HG03442 (cell line): ENCODE measurements at regions not wholly inside any gene's neighbourhood (a gene's known extent, or its start where the extent isn't known, plus 50 kb on each side); places are given as distances from the start of the nearest gene placed in this dataset.
A peak's percentile ranks its signal among the peaks of the same experiment; 100 is the strongest.
"Not testable (repeated sequence)": the region's sequence is repeated elsewhere in the genome, so short reads cannot be mapped to it uniquely, and the experiment has no call there.

Experiments
- ATAC-seq: cut with Tn5 transposase; IDR thresholded peaks from one replicate; pipeline ENCODE4 v1.9.1; 2021; ENCODE audit warnings: mild to moderate bottlenecking, moderate library complexity; ENCODE audit not compliant: unreplicated experiment

GRCh38 chr1:165147799-165148198 is 208.7 kb downstream of the LMX1A start:
- ATAC-seq: no peak

- peak; percentile 82 for ATAC-seq
Observed at GRCh38 chr1:165144757-165145397, 211.6 kb downstream of the LMX1A start.

- ATAC-seq: no peak
Observed at GRCh38 chr1:165143437-165144065, 213.0 kb downstream of the LMX1A start.

- ATAC-seq: no peak
Observed at GRCh38 chr1:165138960-165139359, 217.6 kb downstream of the LMX1A start.

- ATAC-seq: no peak
Observed at GRCh38 chr1:165137551-165138316, 218.8 kb downstream of the LMX1A start.

- no peak for ATAC-seq
Observed at GRCh38 chr1:165134431-165134830, 222.1 kb downstream of the LMX1A start.

- peak; percentile 83 for ATAC-seq
Observed at GRCh38 chr1:165129568-165130164, 226.8 kb downstream of the LMX1A start.

GRCh38 chr1:165124772-165125171 is 231.7 kb downstream of the LMX1A start:
- ATAC-seq: no peak

GRCh38 chr1:165119086-165119485 is 237.4 kb downstream of the LMX1A start:
- ATAC-seq: no peak

- no peak for ATAC-seq
Observed at GRCh38 chr1:165117482-165117881, 239.0 kb downstream of the LMX1A start.

- no peak for ATAC-seq
Observed at GRCh38 chr1:165116732-165117131, 239.8 kb downstream of the LMX1A start.

- ATAC-seq: no peak
Observed at GRCh38 chr1:165116171-165116570, 240.3 kb downstream of the LMX1A start.

- ATAC-seq: no peak
Observed at GRCh38 chr1:165114889-165115285, 241.6 kb downstream of the LMX1A start.

- no peak for ATAC-seq
Observed at GRCh38 chr1:165114022-165114888, 242.3 kb downstream of the LMX1A start.

- ATAC-seq: no peak
Observed at GRCh38 chr1:165112260-165112659, 244.3 kb downstream of the LMX1A start.

- ATAC-seq: no peak
Observed at GRCh38 chr1:165109013-165109412, 247.5 kb downstream of the LMX1A start.

GRCh38 chr1:165092542-165093162 is 263.9 kb downstream of the LMX1A start:
- not testable (repeated sequence) for ATAC-seq

- ATAC-seq: no peak
Observed at GRCh38 chr1:165080253-165080896, 276.1 kb downstream of the LMX1A start.

GRCh38 chr1:165078391-165078790 is 278.1 kb downstream of the LMX1A start:
- no peak for ATAC-seq
